Sigmoid colon (tissue), 4 donors: ENCODE measurements at regions not wholly inside any gene's neighbourhood (a gene's known extent, or its start where the extent isn't known, plus 50 kb on each side); places are given as distances from the start of the nearest gene placed in this dataset.

Experiments used
- CTCF ChIP-seq, 4 experiments: fragments of 450-650 bp in 3 of 4; fragments of 200-600 bp in 1 of 4; IDR thresholded peaks; one replicate each; pipeline ENCODE4 v1.5.1; 2016 to 2019; ENCODE audit warnings: antibody characterized with exemption in 4 of 4, mild to moderate bottlenecking in 3 of 4, moderate library complexity in 2 of 4
- EP300 ChIP-seq, 4 donors: sonication (generic); formaldehyde crosslinking; IDR thresholded peaks; one replicate each; pipeline ENCODE4 v1.6.1; 2017; ENCODE audit warnings: antibody characterized with exemption in 4 of 4
- POLR2A ChIP-seq, 2 donors: fragments of 450-650 bp; IDR thresholded peaks; one replicate each; pipeline ENCODE4 v1.6.1; 2016; ENCODE audit warnings: antibody characterized with exemption in 2 of 2, mild to moderate bottlenecking in 2 of 2, moderate library complexity in 2 of 2
- POLR2AphosphoS5 ChIP-seq, 4 donors: sonication (generic); formaldehyde crosslinking; IDR thresholded peaks; one replicate each; pipeline ENCODE4 v1.6.1; 2017; ENCODE audit warnings: antibody characterized with exemption in 4 of 4

- TF ChIP-seq CTCF (IDR thresholded peaks at IDR 0.05) (no peak), EP300 (IDR thresholded peaks at IDR 0.05) (peak in 1 of 4 donors; percentile 23), POLR2A (IDR thresholded peaks at IDR 0.05) (no peak), POLR2AphosphoS5 (IDR thresholded peaks at IDR 0.05) (peak in 3 of 4 donors; percentile 35 to 74 (median 66))
Observed at GRCh38 chr14:65357113-65357512, 55.4 kb upstream of the FUT8 start.
